HG03066 (cell line): ENCODE measurements at regions not wholly inside any gene's neighbourhood (a gene's known extent, or its start where the extent isn't known, plus 50 kb on each side); places are given as distances from the start of the nearest gene placed in this dataset.

Source experiments
- ATAC-seq: cut with Tn5 transposase; IDR thresholded peaks from one replicate; pipeline ENCODE4 v1.9.1; 2021; ENCODE audit warnings: low read depth; ENCODE audit not compliant: unreplicated experiment

DNA sequence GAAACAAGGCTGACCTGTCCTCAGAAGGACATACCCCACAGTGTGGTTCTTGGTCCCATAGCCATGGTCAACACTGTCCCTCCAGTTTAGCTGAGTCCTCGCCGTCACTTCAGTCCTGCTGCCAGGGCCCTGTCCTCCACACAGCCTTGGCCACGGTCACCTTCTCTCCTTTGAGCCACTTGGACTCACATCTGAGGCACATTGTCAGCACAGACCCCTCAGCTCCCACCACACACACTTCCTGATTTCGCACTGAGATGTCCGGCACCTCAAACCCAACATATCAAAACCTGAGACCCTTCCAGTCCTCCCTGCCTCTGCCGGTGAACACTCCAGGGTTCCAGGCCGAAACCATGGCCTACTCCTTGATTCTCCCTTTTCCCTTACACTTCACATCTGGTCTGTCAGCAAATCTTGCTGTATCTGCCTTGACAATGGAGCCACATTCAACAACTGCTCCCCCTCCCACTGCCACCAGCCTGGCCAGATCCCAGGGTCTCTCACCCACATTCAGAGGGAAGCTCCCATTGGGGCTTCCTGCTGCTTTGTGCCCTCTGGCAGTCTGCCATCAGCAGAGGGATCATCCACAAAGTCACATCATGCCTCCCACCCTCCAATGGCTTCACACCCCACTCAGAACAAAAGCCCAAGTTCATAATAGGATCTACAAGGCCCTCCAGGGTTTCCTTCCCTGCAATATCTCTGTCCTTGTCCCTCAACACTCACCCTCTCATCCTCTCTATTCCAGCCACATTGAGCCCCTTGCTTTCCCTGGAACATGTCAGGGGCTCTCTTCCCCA, 219.6 kb upstream of the SHH start:
- no peak for ATAC-seq

DNA sequence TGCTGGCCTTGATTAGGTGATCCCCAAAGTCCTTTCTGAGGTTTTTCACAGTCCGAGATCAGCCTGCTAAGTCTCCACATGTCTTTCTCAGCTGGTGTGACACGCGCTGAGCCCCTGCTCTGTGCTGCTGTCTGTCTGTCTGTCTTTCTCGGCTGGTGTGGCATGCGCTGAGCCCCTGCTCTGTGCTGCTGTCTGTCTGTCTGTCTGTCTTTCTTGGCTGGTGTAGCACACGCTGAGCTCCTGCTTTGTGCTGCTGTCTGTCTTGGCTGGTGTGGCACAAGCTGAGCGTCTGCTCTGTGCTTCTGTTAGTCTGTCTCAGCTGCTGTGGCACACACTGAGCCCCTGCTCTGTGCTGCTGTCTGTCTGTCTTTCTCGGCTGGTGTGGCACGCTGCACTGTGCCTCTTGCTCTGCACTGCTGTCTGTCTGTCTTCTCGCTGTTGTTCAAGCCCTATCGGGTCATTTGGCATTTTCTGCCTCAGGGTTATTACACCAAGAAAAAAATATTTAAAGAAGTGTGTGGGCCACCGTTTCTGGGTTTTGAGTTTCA, 217.3 kb upstream of the SHH start:
- no peak for ATAC-seq

DNA sequence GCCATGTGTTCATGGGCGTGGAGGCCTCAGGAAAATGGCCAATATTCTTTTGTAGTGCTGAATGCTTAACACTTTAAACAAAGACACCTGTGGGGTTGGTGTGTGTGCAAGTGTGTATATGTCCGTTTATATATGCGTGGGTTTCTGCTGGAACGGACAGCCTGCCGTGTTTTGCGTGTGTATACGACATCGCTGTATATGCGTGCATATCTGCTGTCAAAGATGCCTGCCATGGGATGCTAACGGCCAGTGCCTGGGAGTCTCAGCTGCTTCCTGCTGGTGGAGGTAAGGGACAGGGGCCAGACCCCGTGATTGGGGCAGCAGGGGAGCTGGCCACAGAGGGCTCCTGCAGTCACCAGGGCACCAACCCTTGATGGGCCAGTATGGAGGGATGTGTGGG, 216.3 kb upstream of the SHH start:
- ATAC-seq: no peak

GRCh38 chr7:156027821-156028220, 215.6 kb upstream of the SHH start:
- ATAC-seq: no peak

- no peak for ATAC-seq
Measured at GRCh38 chr7:156026603-156027002, 214.3 kb upstream of the SHH start.

GRCh38 chr7:156026076-156026600, 213.9 kb upstream of the SHH start:
- no peak for ATAC-seq

- no peak for ATAC-seq
Measured at GRCh38 chr7:156025675-156026074, 213.4 kb upstream of the SHH start.

DNA sequence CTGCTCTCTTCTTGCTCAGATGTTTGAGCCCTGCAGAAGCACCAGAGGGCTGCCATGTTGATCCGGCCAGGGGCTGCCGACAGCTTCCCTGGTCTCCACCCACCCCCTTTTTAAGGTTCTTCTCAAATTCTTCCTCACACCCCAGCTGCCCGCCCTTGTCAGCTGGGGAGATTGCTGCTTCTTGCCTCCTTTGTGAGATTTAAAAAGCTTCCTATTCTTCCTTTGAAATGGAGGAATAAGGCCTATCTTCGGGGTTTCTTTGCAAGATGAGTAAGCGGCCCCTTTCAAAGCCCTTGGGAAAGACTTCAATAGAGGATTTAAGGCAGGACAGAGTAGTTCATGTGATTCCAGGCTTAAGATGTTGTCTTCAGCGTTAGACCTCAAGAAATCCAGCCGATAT, 211.9 kb upstream of the SHH start:
- no peak for ATAC-seq

DNA sequence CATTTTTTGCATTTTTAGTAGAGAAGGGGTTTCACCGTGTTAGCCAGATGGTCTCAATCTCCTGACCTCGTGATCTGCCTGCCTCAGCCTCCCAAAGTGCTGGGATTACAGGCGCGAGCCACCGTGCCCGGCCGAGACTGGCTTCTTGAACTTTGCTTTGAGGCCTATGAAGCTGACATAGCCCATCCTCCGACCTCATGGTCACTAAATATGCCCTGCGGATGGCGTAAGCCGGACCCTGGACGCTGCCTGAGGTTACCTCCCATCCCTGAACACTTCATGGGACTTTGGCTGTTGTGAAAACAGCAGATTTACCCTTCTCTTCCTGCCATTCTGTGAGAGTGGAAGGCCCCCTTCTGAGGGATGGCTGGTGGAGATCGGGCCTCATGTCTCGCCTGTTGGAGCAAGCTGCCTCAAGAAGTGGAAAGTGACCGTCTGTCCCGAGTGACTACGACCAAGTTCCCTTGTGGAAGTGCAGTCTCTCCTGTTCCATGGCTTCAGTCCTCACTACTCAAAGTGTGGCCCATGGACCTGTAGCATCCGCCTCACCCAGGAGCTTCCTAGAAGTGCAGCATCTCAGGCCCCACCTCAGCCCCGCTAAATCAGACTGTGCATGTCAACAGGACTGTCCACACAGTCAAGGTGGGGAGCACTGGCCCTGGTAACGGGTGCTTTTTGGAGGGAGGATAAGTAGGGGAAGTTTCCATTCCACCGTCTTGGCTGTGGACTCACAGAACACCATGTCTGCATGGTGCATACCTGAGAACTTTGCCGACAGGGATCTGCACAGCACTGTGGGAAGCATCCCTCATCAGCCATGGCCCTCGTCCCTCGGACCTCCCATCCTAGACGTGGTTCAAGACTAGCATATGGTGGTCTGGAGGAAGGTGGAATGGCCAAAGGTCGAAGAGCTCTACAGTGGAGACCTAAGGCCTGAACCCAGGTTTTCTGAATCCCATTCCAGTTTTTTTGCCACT, 210.5 kb upstream of the SHH start:
- ATAC-seq: no peak

DNA sequence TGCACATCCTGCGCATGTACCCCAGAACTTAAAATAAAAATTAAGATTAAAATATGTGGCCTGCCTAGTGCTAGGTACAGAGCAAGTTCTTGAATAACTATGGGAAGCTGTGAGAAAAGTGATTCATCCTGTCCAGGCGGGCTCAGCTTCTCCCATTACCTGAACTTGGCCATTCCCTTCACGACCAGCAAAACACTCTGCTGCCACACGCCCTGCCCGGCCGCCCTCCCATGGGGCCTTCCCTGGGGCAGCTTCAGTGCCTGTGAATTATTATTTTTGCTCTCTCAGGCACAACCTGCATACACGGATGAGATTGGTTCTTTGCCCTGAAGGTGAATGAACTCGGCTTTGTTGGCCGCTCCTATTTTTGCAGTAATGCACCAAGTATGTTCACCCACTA, 209.2 kb upstream of the SHH start:
- ATAC-seq: no peak

DNA sequence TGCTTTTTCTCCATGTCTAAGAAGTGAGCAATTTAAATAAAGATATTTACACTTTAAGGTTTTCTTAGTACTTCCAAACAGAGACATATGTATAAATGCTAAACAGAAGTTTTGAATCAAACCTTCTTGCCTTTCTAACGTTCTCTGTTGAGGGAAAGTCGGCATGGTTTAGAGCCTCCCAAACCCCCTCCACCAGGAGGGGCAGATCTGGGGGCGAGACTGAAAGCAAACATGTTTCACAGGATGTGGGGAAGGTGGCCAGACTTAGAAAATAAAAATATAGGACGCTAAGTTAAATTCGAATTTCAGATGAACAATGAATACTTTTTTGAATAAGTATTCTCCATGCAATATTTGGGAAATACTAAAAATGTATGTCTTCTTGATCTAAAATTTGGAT, 208.3 kb upstream of the SHH start:
- ATAC-seq: no peak

GRCh38 chr7:156019776-156020565, 207.7 kb upstream of the SHH start:
- no peak for ATAC-seq

- ATAC-seq: no peak
Measured at GRCh38 chr7:156019308-156019707, 207.0 kb upstream of the SHH start.

GRCh38 chr7:156017916-156018700, 205.8 kb upstream of the SHH start:
- no peak for ATAC-seq

DNA sequence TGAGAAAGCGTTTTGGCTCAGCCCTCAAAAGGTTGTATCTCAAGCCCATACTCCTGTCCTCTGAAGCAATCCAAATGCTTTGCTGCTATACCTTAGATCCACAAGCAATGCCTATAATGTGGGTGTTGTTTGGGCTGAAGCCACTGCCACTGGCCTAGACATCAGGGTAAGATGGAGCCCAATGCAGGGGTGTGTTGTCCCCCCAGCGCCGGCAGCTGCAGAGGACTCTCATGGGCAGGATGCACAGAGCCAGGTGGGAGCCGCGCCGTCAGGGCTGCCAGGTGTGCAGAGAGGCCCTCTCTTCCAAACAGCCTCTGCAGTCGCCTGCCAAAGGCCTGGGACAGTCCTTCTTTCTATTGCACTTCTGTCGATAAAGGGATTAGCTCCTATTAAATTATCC, 205.2 kb upstream of the SHH start:
- no peak for ATAC-seq

DNA sequence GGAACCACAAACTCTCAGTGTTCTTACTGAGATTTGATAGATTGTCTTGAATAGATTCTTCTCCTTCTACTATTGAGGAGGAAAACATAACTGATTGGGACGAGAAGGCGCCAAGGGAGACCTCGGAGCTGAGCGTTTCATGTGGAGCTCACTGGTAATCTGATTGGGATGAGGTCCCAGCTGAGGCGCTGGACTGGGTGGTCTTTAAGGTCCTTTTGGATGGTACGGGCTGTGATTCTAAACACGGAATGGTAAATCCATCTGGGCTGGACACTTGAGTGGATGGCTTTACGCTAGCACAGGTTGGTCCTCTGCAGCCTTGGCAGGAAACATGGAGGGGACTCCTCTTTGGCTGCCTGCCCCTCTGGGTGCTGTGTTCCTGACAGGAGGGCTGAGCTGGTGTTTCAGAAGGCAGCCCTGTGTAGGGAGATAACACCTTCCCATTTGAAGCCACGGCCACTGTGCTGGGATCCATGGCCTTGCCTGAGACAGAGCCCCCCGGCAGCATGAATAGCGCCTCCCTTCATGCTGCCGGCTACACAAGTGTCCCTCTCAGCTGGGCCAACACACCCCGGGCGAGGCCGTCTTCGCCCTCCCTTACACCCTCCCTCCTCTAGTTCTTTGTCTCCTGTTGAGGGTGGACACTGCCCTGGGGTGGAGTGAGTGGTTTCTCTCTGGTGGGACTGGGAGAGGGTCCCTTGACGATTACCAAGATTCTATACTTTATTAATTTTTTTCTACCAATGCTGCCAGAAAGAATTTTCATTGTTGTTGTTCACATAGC, 203.2 kb upstream of the SHH start:
- no peak for ATAC-seq

- ATAC-seq: no peak
Measured at GRCh38 chr7:156014808-156015207, 202.5 kb upstream of the SHH start.

DNA sequence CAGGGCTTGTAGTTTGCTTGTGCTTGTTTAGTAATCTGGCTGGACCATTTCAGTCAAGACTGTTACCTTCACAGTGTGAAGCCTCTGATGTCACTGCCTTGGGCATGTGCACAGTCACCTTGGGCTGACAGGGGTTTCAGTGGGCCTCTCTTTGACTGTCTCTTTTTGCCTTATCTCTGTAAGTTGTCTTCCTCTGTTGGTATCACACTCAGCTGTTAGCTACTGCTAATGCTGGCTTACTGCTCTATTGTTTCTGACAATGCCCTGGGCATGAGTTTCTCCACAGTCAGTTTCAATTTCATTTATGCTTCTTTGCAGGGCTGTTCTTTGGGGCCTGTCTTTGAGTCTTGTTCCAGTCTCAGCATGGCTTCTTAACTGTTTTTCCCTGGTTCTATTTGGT, 201.9 kb upstream of the SHH start:
- ATAC-seq: no peak

DNA sequence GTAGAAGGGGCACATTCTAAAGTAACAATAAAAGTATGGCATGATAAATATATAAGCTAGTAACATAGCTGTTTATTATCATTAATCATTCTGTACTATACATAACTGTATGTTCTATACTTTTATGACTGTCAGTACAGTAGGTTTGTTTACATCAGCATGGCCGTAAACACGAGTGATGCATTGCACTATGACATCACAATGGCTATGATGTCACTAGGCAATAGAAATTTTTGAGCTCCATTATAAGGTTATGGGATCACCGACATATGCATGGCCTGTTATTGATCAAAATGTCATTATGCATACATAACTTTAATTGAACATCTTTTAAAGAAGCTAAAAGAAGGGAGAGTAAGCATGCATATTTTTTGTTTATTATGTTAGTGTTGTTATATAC, 200.1 kb upstream of the SHH start:
- no peak for ATAC-seq
